ENCODE measurements at regions not wholly inside any gene's neighbourhood (a gene's known extent, or its start where the extent isn't known, plus 50 kb on each side); places are given as distances from the start of the nearest gene placed in this dataset.

- TF ChIP-seq CTCF (conservative IDR thresholded peaks at IDR 0.05; ENCODE audit: low read depth, low read length) (no peak), EZH2 (IDR thresholded peaks at IDR 0.05; ENCODE audit: borderline replicate concordance, low read depth, low read length, poor library complexity, severe bottlenecking) (no peak)
Observed at GRCh38 chr3:115301364-115301860, 154.3 kb upstream of the ZBTB20 start.

All from A673 (cell line).